OCI-LY7 (cell line): ENCODE measurements at regions not wholly inside any gene's neighbourhood (a gene's known extent, or its start where the extent isn't known, plus 50 kb on each side); places are given as distances from the start of the nearest gene placed in this dataset.

Experiments
- BruUV-seq: library from RNA; stranded (reverse); fragments of 400-500 nt; replicated peaks from 2 replicates; lab custom pipeline; 2021; lab: Mats Ljungman, UMichigan
- CTCF ChIA-PET: fragments of 300-600 bp; sonication (Branson Sonifier 250); formaldehyde crosslinking; loops from one replicate; lab custom pipeline; 2022; ENCODE audit warnings: antibody characterized with exemption; ENCODE audit not compliant: unreplicated experiment; lab: Charles Lee
- POLR2A ChIA-PET: fragments of 300-600 bp; sonication (Branson Sonifier 250); formaldehyde crosslinking; loops from one replicate; lab custom pipeline; 2022; ENCODE audit warnings: antibody characterized with exemption; lab: Charles Lee
- DNase-seq: peaks from one replicate; pipeline ENCODE4 v3.0.0-alpha.2; 2015; ENCODE audit warnings: low spot score
- H2AFZ ChIP-seq: fragments of 200-600 bp; sonication (generic), shearing (Covaris generic); 2 replicates; pipeline ENCODE4 v1.6.1; 2014; ENCODE audit warnings: mild to moderate bottlenecking, antibody characterized with exemption, low read length, moderate library complexity
- H3K27ac ChIP-seq: fragments of 200-600 bp; sonication (generic); 2 replicates; pipeline ENCODE4 v1.5.1; 2014; ENCODE audit warnings: mixed run types, low read depth, mild to moderate bottlenecking, moderate library complexity, low read length, inconsistent platforms; ENCODE audit not compliant: poor library complexity, severe bottlenecking
- H3K36me3 ChIP-seq: fragments of 200-600 bp; sonication (generic); 2 replicates; pipeline ENCODE4 v1.6.1; 2014; ENCODE audit warnings: mild to moderate bottlenecking, antibody characterized with exemption, low read length, moderate library complexity, mixed read lengths; ENCODE audit not compliant: insufficient read depth
- H3K4me1 ChIP-seq: fragments of 200-600 bp; sonication (generic); 2 replicates; pipeline ENCODE4 v1.5.1; 2014; ENCODE audit warnings: mild to moderate bottlenecking, low read length; ENCODE audit not compliant: insufficient read depth, poor library complexity, severe bottlenecking
- H3K4me2 ChIP-seq: fragments of 200-600 bp; sonication (generic); 2 replicates; pipeline ENCODE4 v1.6.1; 2014; ENCODE audit warnings: mild to moderate bottlenecking, low read length
- H3K4me3 ChIP-seq: fragments of 200-600 bp; sonication (generic); 2 replicates; pipeline ENCODE4 v1.5.1; 2014; ENCODE audit warnings: mild to moderate bottlenecking, low read depth, low read length; ENCODE audit not compliant: poor library complexity, severe bottlenecking
- H3K79me2 ChIP-seq: fragments of 200-600 bp; sonication (generic); 2 replicates; pipeline ENCODE4 v1.6.1; 2016; ENCODE audit warnings: low read depth, mild to moderate bottlenecking, low read length, moderate library complexity, mixed read lengths; ENCODE audit not compliant: insufficient read depth
- H3K9me2 ChIP-seq: fragments of 200-600 bp; sonication (generic); 2 replicates; pipeline ENCODE4 v1.6.1; 2016; ENCODE audit warnings: mild to moderate bottlenecking, low read length, mixed read lengths; ENCODE audit not compliant: insufficient read depth
- H3K9me3 ChIP-seq: fragments of 200-600 bp; sonication (generic); 2 replicates; pipeline ENCODE4 v1.6.1; 2014; ENCODE audit warnings: mild to moderate bottlenecking, mixed run types, low read length, mixed read lengths
- H4K20me1 ChIP-seq: fragments of 200-600 bp; sonication (generic); 2 replicates; pipeline ENCODE4 v1.6.1; 2014; ENCODE audit warnings: mild to moderate bottlenecking, antibody characterized with exemption, low read length, moderate library complexity, mixed read lengths; ENCODE audit not compliant: insufficient read depth
- CTCF ChIP-seq: fragments of 200-600 bp; sonication (generic); conservative IDR thresholded peaks from 2 replicates; pipeline ENCODE4 v1.5.1; 2014; ENCODE audit warnings: mild to moderate bottlenecking, antibody characterized with exemption, low read length, moderate library complexity, mixed read lengths
- EZH2phosphoT487 ChIP-seq: fragments of 200-600 bp; sonication (generic); IDR thresholded peaks from 2 replicates; pipeline ENCODE4 v1.6.1; 2018; ENCODE audit warnings: low read depth, borderline replicate concordance, mild to moderate bottlenecking, mixed run types, antibody characterized with exemption, low read length, moderate library complexity, mixed read lengths
- intact Hi-C: fragments of 100-400 bp; cut with micrococcal nuclease; formaldehyde crosslinking; loops from one replicate; pipeline ENCODE4 v1.10.0; 2022; ENCODE audit not compliant: unreplicated experiment

GRCh38 chr2:236993286-236993685 is 92.4 kb upstream of the COPS8 start:
- POLR2A ChIA-PET = no interaction called here
- DNase-seq = no peak
- no TSS peak for BruUV-seq

GRCh38 chr2:236994361-236994760 is 91.3 kb upstream of the COPS8 start:
- TF ChIP-seq CTCF (no peak), EZH2phosphoT487 (no peak)
- Histone ChIP-seq H3K4me2 (no peak overlapping the region), H3K27ac (no peak overlapping the region), H3K36me3 (no peaks in the 10 kb centered on the region), H3K9me3 (no peaks in the 10 kb centered on the region), H3K4me1 (no peaks in the 10 kb centered on the region), H2AFZ (no peak overlapping the region), H4K20me1 (no peaks in the 10 kb centered on the region), H3K79me2 (no peaks in the 10 kb centered on the region), H3K9me2 (no peaks in the 10 kb centered on the region), H3K4me3 (no peak overlapping the region)
- ChIA-PET CTCF (no interaction called here), POLR2A (no interaction called here)
- no TSS peak for BruUV-seq
- DNase-seq = no peak
- intact Hi-C loops = no loop called here

More at GRCh38 chr2:236993286-236993685, 92.4 kb upstream of the COPS8 start:
- TF ChIP-seq EZH2phosphoT487 (no peak), CTCF (no peak)
- Histone ChIP-seq H2AFZ (no peak overlapping the region), H3K79me2 (no peaks in the 10 kb centered on the region), H3K4me2 (no peak overlapping the region), H3K4me1 (no peaks in the 10 kb centered on the region), H3K9me3 (no peaks in the 10 kb centered on the region), H3K27ac (no peak overlapping the region), H3K4me3 (no peak overlapping the region), H4K20me1 (no peaks in the 10 kb centered on the region), H3K36me3 (no peaks in the 10 kb centered on the region), H3K9me2 (no peaks in the 10 kb centered on the region)
- intact Hi-C loops = no loop called here
- CTCF ChIA-PET = no interaction called here

- DNase-seq = no peak
- Histone ChIP-seq H4K20me1 (no peaks in the 10 kb centered on the region), H3K9me3 (no peaks in the 10 kb centered on the region), H3K36me3 (no peaks in the 10 kb centered on the region), H2AFZ (no peak overlapping the region), H3K4me2 (no peak overlapping the region), H3K79me2 (no peaks in the 10 kb centered on the region), H3K27ac (no peak overlapping the region), H3K9me2 (no peaks in the 10 kb centered on the region), H3K4me1 (no peaks in the 10 kb centered on the region), H3K4me3 (no peak overlapping the region)
- intact Hi-C loops = no loop called here
- POLR2A ChIA-PET = interaction anchor here (0.6 kb wide), 1 partner anchor 190 kb away, joined by 3 read pairs; no protein-coding TSS in a partner anchor
- CTCF ChIA-PET = no interaction called here
- no TSS peak for BruUV-seq
- TF ChIP-seq CTCF = no peak
- TF ChIP-seq EZH2phosphoT487 = no peak
These were observed 88.5 kb upstream of the COPS8 start for GRCh38 chr2:236997069-236997715.
